Mucosa of rectum (tissue), 2 donors: ENCODE measurements at regions not wholly inside any gene's neighbourhood (a gene's known extent, or its start where the extent isn't known, plus 50 kb on each side); places are given as distances from the start of the nearest gene placed in this dataset.

Experiments
- H3K27ac ChIP-seq, 2 donors: one replicate each; pipeline ENCODE4 v1.7.0; 2013; ENCODE audit warnings: inconsistent platforms in 2 of 2, low read depth in 2 of 2, low read length in 2 of 2
- H3K27me3 ChIP-seq, 2 donors: one replicate each; pipeline ENCODE4 v1.7.0; 2013; ENCODE audit warnings: low read length in 2 of 2; ENCODE audit not compliant: control insufficient read depth in 2 of 2, insufficient read depth in 2 of 2
- H3K36me3 ChIP-seq, 2 donors: one replicate each; pipeline ENCODE4 v1.7.0; 2013; ENCODE audit warnings: low read length in 2 of 2; ENCODE audit not compliant: control insufficient read depth in 2 of 2, insufficient read depth in 2 of 2
- H3K4me1 ChIP-seq, 2 donors: one replicate each; pipeline ENCODE4 v1.7.0; 2013; ENCODE audit warnings: low read length in 2 of 2, mild to moderate bottlenecking in 1 of 2; ENCODE audit not compliant: control insufficient read depth in 2 of 2, insufficient read depth in 2 of 2
- H3K4me3 ChIP-seq, 2 donors: one replicate each; pipeline ENCODE4 v1.7.0; 2013; ENCODE audit warnings: low read length in 2 of 2
- H3K9ac ChIP-seq, 2 donors: one replicate each; pipeline ENCODE4 v1.7.0; 2013; ENCODE audit warnings: low read length in 2 of 2, low read depth in 1 of 2, mild to moderate bottlenecking in 1 of 2
- H3K9me3 ChIP-seq, 2 donors: one replicate each; pipeline ENCODE4 v1.7.0; 2013; ENCODE audit warnings: low read length in 2 of 2; ENCODE audit not compliant: control insufficient read depth in 2 of 2
- donor health status: healthy.
- donor health status: Normal muscosa, but diverticular disease.

DNA sequence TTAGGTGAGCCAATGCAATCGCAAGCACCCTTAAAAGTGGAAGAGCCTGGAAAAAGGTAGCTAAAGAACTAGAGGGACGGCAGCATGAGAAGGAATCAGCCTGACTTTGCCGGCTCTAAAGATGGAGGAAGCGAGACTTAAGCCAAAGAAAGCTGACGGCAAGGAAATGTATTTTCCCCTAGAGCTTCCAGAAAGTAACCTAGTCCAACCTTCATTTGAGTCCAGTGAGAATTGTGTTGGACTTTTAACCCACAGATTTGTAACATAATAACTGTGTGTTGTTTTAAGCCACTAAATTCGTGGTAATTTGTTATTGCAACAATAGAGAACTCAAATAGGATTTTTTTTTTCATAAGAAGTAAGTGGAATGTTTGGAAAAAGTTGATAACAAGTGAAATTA lies 212.7 kb upstream of the C1QTNF7 start:
- no peaks in the 10 kb centered on the region for H3K27me3 ChIP-seq
- no peak overlapping the region for H3K9ac ChIP-seq
- no peaks in the 10 kb centered on the region for H3K36me3 ChIP-seq
- no peaks in the 10 kb centered on the region for H3K9me3 ChIP-seq
- no peak overlapping the region for H3K27ac ChIP-seq
- no peak overlapping the region for H3K4me3 ChIP-seq
- H3K4me1 ChIP-seq, result no peaks in the 10 kb centered on the region

DNA sequence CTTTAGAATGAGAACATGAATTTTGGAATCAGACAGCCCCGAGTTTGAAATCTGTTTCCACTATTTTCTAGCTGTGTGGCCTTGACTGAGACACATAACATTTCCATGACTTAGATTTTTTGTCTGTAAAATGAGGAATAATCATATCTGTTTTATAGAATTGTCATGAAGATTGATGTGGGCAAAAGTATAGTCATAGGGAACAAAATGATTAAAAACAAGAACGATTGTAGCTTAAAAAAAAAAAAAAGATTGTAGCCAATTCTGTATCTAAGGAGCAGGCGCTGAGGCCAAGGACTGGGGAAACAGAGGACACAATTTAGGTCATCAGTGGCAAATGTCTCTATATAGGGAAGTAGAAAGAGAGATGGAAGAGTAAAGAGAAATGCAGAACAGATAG lies 201.6 kb upstream of the C1QTNF7 start:
- Histone ChIP-seq H3K4me1 (no peaks in the 10 kb centered on the region), H3K9me3 (no peaks in the 10 kb centered on the region), H3K27me3 (no peaks in the 10 kb centered on the region), H3K9ac (no peak overlapping the region), H3K27ac (no peak overlapping the region), H3K4me3 (no peak overlapping the region), H3K36me3 (no peaks in the 10 kb centered on the region)

DNA sequence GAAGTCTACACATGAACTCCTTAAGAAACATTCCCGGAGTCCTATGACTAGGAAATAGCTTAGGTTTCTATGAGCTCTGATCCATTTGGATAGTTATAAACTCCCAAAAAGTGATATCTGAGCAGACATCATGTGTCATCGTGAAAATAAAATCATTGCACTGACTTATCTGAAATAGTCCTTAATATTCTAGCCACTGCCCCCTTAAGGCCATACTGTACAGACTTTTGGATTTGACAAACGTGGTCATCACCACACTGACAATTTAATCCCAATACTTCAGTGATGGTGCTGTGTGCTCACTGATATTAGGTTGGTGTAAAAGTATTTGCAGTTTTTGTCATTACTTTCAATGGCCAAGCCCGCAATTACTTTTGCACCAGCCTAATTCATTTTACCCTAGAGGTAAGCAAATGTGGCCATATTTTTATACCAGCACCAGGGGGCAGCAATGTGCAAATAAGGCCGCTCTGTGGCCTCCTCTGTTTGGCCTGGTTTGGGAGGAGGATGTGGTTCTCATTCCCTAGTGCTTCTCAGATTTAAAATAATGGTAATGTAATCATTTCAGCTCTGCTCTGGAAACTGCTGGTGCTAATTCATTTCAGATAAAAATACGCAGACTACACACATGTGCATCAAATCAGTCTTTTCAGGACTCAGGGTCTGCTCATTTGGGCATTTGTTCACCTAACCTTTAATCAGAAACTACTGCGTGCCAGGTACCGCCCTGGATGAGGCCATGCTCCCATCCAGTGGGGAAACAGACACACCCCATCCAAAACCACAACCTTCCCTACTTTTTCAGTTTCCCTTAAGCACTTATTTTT lies 196.4 kb upstream of the C1QTNF7 start:
- Histone ChIP-seq H3K27ac (no peak overlapping the region), H3K9me3 (no peaks in the 10 kb centered on the region), H3K4me1 (peaks cover 0 to 9% of the 10 kb centered on the region in 2 donors), H3K36me3 (no peaks in the 10 kb centered on the region), H3K4me3 (no peak overlapping the region), H3K9ac (no peak overlapping the region), H3K27me3 (no peaks in the 10 kb centered on the region)

DNA sequence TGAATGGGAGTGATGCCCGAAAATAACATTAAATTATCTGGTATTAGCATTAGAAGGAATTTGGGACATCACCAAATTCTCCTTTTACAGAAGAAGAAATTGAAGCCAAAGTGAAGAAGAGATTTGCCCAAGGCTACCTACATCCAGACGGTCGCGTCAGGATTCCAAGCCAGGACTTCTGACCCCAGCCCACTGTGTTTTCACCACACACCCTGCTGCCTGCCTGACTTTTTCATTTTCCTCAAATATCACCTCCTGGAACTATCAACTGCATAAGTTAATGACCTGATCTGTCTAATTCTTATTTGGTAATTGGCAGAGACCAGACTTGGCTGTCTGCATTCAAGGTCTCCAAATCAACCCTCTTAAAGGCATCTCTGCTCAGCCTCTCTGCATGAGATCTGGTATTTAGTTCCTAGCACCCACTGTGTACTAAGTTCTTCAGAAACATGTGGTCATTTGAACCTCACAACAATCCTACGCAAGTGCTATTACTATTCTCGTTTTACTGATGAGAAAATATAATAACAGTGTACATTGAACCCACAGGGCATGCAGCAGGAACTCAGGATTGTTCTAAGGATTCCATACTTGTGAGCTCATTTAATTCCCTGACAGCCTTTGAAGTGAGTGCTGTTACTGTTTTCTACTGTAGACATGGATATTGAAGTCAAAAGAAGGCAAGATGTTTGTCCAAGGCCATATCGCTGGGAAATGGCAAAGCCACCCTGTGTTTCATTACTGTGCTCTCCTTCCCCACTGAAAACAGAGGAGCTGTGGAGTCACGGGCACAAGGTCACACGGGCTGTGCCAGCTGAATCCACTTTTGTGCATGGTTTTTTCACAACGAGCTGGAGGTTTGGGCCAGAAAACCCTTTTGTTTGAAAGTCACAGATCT lies 195.2 kb upstream of the C1QTNF7 start:
- no peak overlapping the region for H3K27ac ChIP-seq
- H3K27me3 ChIP-seq, result no peaks in the 10 kb centered on the region
- no peak overlapping the region for H3K4me3 ChIP-seq
- no peaks in the 10 kb centered on the region for H3K9me3 ChIP-seq
- H3K9ac ChIP-seq, result no peak overlapping the region
- H3K36me3 ChIP-seq, result no peaks in the 10 kb centered on the region
- peaks cover 0 to 9% of the 10 kb centered on the region in 2 donors for H3K4me1 ChIP-seq

DNA sequence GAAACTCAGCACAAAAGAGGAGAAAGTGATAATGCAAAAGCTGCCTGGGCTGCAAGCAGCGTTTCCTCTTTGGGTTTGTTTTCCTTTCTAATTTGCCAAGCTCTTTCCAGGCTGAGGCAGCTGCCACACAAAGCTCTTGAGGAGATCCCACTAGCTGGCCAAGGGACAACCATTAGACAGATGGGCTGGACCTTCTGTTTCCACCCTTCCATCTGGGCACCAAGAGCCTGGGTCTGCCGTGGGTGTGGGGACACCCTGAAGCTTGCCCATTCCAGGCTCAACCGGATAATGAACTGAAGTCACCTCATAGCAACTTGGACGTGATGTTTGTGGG lies 194.6 kb upstream of the C1QTNF7 start:
- H3K27me3 ChIP-seq, result no peaks in the 10 kb centered on the region
- H3K27ac ChIP-seq, result no peak overlapping the region
- H3K36me3 ChIP-seq, result no peaks in the 10 kb centered on the region
- H3K4me1 ChIP-seq, result peaks cover 0 to 9% of the 10 kb centered on the region in 2 donors
- no peaks in the 10 kb centered on the region for H3K9me3 ChIP-seq
- H3K9ac ChIP-seq, result no peak overlapping the region
- H3K4me3 ChIP-seq, result no peak overlapping the region

DNA sequence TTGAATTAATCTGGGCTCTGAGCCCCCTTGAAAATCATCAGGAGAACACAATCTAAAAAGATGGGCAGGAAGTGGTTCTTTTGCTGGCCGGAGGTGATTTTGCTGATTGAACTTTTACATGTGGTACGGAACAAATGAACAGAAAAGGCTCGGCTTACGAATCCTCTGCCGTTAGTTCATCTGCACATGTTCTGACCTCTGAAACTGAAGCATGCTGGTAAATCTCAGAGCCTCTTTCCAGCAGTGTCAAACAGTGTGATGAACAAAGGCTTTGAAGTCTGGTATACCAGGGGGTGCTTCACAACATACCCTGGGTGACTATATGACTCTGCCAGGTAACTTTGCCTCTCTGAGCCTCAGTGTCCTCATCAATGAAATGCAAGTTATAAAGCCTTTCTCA lies 194.2 kb upstream of the C1QTNF7 start:
- Histone ChIP-seq H3K27ac (no peak overlapping the region), H3K9ac (no peak overlapping the region), H3K27me3 (no peaks in the 10 kb centered on the region), H3K36me3 (no peaks in the 10 kb centered on the region), H3K9me3 (no peaks in the 10 kb centered on the region), H3K4me3 (no peak overlapping the region), H3K4me1 (peaks cover 0 to 9% of the 10 kb centered on the region in 2 donors)

DNA sequence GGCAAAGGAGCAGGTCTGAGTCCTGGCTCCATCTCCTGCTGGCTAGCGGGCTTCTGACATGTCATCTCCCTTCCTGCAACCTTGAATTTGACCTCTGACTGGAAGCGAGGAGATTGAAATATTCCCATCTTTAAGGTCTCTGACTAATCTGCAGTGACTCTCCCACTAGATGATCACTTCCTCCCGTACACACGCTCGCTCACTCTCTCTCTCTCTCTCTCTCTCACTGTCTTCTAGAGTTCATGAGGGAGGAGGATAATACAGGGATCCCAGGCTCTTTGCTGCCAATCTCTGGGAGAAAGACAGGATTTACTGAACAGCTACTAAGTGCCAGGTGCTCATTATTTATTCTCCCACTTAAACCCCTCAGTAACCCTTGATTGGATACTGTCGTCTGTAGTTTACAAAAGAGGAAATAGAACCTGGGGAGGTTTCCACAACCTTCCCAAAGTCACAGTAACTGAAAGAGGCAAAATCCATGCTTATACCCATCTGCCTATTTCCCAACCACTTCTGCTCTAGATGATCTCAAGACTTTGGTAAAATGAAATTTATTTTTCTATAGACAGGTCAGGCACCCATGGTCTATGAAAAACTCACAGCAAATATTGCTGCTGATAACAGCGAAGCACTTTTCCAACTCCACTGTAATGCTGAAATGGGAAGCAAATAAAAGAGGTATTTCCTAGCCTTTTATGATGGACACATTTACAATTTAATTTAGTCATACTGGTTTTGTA lies 193.5 kb upstream of the C1QTNF7 start:
- Histone ChIP-seq H3K27ac (peak overlapping the region in 1 of 2 donors; percentile 2), H3K36me3 (no peaks in the 10 kb centered on the region), H3K9me3 (no peaks in the 10 kb centered on the region), H3K4me1 (peaks cover 0 to 9% of the 10 kb centered on the region in 2 donors), H3K4me3 (no peak overlapping the region), H3K9ac (no peak overlapping the region), H3K27me3 (no peaks in the 10 kb centered on the region)

DNA sequence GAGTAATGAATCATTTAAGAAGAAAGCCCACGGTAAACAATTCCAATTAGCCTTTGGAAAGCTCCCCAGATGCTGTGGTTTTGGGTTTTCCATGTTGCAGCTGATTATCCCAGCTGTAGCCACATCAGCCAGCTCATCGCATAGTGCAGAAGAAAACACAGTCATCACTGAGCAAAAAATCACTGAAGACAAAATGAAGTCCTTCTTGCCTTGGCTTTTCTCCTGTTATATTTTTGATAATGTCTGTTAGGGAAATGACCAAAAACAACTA lies 193.0 kb upstream of the C1QTNF7 start:
- Histone ChIP-seq H3K36me3 (no peaks in the 10 kb centered on the region), H3K27me3 (no peaks in the 10 kb centered on the region), H3K4me3 (no peak overlapping the region), H3K4me1 (peaks cover 0 to 9% of the 10 kb centered on the region in 2 donors), H3K9ac (no peak overlapping the region), H3K9me3 (no peaks in the 10 kb centered on the region), H3K27ac (no peak overlapping the region)

DNA sequence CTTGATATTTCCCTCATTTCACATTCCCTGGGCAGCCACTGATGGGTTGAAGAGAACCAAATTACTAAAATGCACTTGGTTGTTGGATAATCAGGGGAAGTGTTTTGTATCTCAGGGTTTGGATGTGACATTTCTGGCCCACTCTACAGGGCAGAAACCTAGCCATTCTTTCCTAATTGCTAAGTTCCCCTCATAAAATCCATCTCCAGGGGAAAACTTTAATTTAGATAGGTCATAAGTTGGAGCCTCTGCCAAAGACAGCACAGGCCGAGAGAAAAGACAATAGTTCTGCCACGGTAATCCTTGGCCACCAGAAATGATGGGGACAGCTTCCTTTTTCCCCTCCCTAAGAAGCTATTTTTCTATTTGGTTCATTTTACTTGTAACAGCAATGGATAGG lies 192.7 kb upstream of the C1QTNF7 start:
- Histone ChIP-seq H3K27ac (no peak overlapping the region), H3K4me1 (peaks cover 0 to 9% of the 10 kb centered on the region in 2 donors)

DNA sequence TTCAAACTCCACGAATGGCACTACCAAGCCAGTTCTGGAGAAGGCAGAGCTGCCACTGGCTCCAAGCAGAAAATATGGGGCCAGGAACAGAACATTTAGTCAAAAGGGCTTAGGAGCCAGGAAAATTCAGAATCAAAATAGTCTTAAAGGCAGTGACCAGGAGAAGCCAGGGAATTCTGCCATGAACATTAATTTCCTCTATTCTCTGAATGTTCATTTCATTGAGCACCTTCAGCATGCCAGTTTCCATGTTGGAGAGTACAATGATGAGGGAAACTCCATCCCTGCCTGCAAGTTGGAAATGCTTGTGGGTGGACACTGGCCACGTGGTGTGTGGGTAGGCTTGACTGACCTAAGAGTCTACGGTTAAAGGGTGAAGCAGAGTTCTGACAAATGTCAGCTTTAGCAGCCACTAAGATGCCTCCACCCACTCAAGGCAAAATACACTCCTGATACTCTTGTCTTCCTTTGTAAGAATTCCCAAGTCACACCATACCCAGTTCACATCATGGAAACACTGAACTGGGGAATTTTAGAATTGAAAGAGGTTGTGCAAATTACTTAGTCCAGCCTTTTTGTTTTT lies 190.1 kb upstream of the C1QTNF7 start:
- Histone ChIP-seq H3K36me3 (no peaks in the 10 kb centered on the region), H3K4me1 (peaks cover 0 to 9% of the 10 kb centered on the region in 2 donors), H3K9me3 (no peaks in the 10 kb centered on the region), H3K27me3 (no peaks in the 10 kb centered on the region), H3K9ac (no peak overlapping the region), H3K4me3 (no peak overlapping the region), H3K27ac (no peak overlapping the region)

More for the DNA sequence above, 192.7 kb upstream of the C1QTNF7 start:
- no peaks in the 10 kb centered on the region for H3K36me3 ChIP-seq
- H3K9ac ChIP-seq, result no peak overlapping the region
- H3K4me3 ChIP-seq, result no peak overlapping the region
- no peaks in the 10 kb centered on the region for H3K9me3 ChIP-seq
- no peaks in the 10 kb centered on the region for H3K27me3 ChIP-seq
